HL-60 (cell line): ENCODE measurements at regions not wholly inside any gene's neighbourhood (a gene's known extent, or its start where the extent isn't known, plus 50 kb on each side); places are given as distances from the start of the nearest gene placed in this dataset.

Experiments used
- DNase-seq, 2 experiments: peaks; one replicate each; pipeline ENCODE4 v3.0.0-alpha.2; 2010 to 2020; ENCODE audit warnings: low read depth in 1 of 2, low spot score in 1 of 2
- H3K27ac ChIP-seq: fragments of 250-450 bp; sonication (Bioruptor Pico); replicated peaks from 2 replicates; pipeline ENCODE4 v1.5.1; 2020; ENCODE audit warnings: mild to moderate bottlenecking, moderate library complexity
- H3K27me3 ChIP-seq: fragments of 250-450 bp; sonication (Bioruptor Pico); 2 replicates; pipeline ENCODE4 v1.5.1; 2021; ENCODE audit warnings: mild to moderate bottlenecking, moderate library complexity; ENCODE audit not compliant: insufficient read depth, poor library complexity, severe bottlenecking
- H3K4me3 ChIP-seq: replicated peaks from 2 replicates; pipeline ENCODE4 v1.5.1; 2011; ENCODE audit warnings: mild to moderate bottlenecking, control low read depth, low read length; ENCODE audit not compliant: insufficient read depth
- GABPA ChIP-seq: IDR thresholded peaks from 2 replicates; pipeline ENCODE4 v1.6.1; 2012; ENCODE audit warnings: low read depth
- POLR2AphosphoS5 ChIP-seq: IDR thresholded peaks from 2 replicates; pipeline ENCODE4 v1.6.1; 2012; ENCODE audit warnings: low read depth
- SPI1 ChIP-seq: IDR thresholded peaks from 2 replicates; pipeline ENCODE4 v1.6.1; 2012; ENCODE audit warnings: low read depth, mild to moderate bottlenecking, borderline replicate concordance
- TF ChIP-seq, protein P1 (sequence below): IDR thresholded peaks from one replicate; pipeline ENCODE4 v1.5.1; 2011; ENCODE audit warnings: low read length, control low read depth, inconsistent platforms; ENCODE audit not compliant: insufficient read depth
- TF ChIP-seq, protein P2 (sequence below): IDR thresholded peaks from 2 replicates; pipeline ENCODE4 v1.6.1; 2012; ENCODE audit warnings: low read depth; ENCODE audit not compliant: insufficient replicate concordance

DNA sequence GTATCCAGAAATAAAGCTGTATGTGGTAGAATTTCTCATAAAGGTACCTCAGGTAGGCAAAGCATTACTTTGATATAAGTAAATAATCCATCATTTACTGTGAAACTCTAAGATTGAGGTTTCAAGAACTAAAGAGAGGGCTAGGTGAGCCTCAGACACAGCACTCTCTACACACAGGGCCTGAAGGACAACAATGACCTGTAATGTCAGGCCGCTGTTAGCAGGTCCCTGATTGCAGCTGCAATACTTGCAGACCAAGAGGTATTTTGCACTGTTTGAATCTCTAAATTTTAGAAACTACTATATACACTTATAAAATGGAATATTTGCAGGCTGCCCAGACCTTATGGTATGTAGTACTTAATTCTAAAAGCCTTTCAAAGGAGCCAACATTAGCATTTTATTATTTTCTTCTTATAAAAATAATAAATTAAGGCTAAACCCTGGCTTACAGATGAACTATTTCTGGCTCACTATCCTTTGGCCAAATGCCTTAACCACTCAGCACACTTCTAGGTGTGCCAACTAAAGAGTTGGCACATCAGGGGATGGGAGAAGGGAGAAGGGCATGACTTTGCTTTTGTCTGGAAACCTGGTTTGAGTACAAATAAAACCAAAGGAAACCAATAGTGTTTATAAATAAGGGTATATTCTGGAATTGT lies 66.7 kb upstream of the SLC39A10 start:
- no peak for DNase-seq
- Histone ChIP-seq H3K27me3 (no peaks in the 10 kb centered on the region), H3K4me3 (no peak overlapping the region), H3K27ac (no peak overlapping the region)
- TF ChIP-seq SPI1 (no peak), POLR2AphosphoS5 (no peak), GABPA (no peak)
- TF ChIP-seq, protein P1, sequence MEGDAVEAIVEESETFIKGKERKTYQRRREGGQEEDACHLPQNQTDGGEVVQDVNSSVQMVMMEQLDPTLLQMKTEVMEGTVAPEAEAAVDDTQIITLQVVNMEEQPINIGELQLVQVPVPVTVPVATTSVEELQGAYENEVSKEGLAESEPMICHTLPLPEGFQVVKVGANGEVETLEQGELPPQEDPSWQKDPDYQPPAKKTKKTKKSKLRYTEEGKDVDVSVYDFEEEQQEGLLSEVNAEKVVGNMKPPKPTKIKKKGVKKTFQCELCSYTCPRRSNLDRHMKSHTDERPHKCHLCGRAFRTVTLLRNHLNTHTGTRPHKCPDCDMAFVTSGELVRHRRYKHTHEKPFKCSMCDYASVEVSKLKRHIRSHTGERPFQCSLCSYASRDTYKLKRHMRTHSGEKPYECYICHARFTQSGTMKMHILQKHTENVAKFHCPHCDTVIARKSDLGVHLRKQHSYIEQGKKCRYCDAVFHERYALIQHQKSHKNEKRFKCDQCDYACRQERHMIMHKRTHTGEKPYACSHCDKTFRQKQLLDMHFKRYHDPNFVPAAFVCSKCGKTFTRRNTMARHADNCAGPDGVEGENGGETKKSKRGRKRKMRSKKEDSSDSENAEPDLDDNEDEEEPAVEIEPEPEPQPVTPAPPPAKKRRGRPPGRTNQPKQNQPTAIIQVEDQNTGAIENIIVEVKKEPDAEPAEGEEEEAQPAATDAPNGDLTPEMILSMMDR = no peak
- TF ChIP-seq, protein P2, sequence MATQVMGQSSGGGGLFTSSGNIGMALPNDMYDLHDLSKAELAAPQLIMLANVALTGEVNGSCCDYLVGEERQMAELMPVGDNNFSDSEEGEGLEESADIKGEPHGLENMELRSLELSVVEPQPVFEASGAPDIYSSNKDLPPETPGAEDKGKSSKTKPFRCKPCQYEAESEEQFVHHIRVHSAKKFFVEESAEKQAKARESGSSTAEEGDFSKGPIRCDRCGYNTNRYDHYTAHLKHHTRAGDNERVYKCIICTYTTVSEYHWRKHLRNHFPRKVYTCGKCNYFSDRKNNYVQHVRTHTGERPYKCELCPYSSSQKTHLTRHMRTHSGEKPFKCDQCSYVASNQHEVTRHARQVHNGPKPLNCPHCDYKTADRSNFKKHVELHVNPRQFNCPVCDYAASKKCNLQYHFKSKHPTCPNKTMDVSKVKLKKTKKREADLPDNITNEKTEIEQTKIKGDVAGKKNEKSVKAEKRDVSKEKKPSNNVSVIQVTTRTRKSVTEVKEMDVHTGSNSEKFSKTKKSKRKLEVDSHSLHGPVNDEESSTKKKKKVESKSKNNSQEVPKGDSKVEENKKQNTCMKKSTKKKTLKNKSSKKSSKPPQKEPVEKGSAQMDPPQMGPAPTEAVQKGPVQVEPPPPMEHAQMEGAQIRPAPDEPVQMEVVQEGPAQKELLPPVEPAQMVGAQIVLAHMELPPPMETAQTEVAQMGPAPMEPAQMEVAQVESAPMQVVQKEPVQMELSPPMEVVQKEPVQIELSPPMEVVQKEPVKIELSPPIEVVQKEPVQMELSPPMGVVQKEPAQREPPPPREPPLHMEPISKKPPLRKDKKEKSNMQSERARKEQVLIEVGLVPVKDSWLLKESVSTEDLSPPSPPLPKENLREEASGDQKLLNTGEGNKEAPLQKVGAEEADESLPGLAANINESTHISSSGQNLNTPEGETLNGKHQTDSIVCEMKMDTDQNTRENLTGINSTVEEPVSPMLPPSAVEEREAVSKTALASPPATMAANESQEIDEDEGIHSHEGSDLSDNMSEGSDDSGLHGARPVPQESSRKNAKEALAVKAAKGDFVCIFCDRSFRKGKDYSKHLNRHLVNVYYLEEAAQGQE = no peak

DNA sequence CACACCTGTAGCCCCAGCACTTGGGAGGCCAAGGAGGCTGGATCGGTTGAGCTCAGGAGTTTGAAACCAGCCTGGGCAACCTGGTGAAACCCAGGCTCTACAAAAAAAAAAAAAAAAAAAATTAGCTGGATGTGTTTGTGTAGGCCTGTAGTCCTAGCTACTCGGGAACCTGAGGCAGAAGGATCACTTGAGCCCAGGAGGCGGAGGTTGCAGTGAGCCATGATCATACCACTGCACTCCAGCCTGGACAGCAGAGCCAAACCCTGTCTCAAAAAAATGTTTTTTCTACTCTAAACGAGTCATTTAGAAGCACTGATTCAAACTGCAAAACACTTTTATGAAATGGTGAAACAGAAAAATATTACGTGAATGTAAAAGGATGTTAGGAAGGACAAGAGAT lies 69.1 kb upstream of the SLC39A10 start:
- H3K27ac ChIP-seq = no peak overlapping the region
- TF ChIP-seq, protein P2 = no peak
- TF ChIP-seq, protein P1 = no peak
- no peak for TF ChIP-seq SPI1
- no peak for TF ChIP-seq POLR2AphosphoS5
- no peak for TF ChIP-seq GABPA
- H3K4me3 ChIP-seq = no peak overlapping the region
- no peak for DNase-seq
- H3K27me3 ChIP-seq = no peaks in the 10 kb centered on the region

DNA sequence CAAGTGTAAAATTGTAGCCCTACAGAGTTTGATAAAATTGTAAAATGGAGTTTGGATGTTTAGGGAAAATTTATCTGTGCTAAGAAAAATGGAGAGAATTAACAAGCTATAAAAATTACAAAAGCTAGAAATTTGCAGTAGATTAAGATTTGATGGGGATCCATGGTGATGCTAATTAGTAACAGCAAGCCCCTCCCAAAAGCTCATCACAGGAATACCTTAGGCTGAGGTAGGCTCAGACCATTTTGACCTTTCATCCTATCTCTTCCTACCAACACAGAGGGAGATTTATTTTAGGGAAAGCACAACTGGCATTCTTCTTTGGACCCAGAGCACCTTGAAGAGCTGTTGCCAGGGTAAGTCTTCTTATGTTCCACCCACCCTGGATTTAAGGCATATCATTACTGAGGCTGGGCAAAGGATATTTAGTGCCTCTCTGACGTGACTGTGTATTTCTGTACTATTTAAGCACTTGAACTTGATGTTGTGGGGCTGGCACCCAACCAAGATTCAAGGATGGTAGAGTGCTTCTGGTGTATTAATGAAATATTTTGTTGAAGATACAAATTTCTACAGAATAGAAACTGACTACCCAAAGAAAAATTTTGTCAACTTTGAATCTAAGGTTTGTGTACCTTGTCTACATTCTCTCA lies 70.8 kb upstream of the SLC39A10 start:
- DNase-seq = no peak
- TF ChIP-seq POLR2AphosphoS5 = no peak
- no peak for TF ChIP-seq SPI1
- TF ChIP-seq, protein P1 = no peak
- TF ChIP-seq, protein P2 = no peak
- no peak for TF ChIP-seq GABPA
- H3K27me3 ChIP-seq = no peaks in the 10 kb centered on the region
- no peak overlapping the region for H3K27ac ChIP-seq
- H3K4me3 ChIP-seq = no peak overlapping the region
